HG03439 (cell line): ENCODE measurements at regions not wholly inside any gene's neighbourhood (a gene's known extent, or its start where the extent isn't known, plus 50 kb on each side); places are given as distances from the start of the nearest gene placed in this dataset.

ENCODE experiments used
- ATAC-seq: cut with Tn5 transposase; IDR thresholded peaks from one replicate; pipeline ENCODE4 v1.9.1; 2021; ENCODE audit warnings: mild to moderate bottlenecking, moderate library complexity; ENCODE audit not compliant: unreplicated experiment

DNA sequence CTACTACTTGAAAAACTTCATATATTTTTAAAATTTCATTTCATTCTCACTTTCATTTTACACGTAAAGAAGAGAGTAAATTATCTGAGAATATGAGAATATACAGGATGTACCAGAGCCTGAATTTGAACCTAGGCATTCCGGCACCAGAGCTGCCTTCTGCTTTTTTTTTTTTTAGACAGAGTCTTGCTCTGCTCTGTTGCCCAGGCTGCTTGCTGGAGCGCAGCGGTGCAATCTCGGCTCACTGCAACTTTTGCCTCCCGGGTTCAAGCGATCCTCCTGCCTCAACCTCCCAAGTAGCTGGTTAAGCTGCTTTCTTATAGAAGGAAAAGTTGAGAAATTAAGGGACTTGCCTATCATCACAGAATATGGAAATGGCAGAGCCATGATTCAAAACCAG is 540.1 kb downstream of the EBF1 start:
- ATAC-seq = peak; percentile 42

DNA sequence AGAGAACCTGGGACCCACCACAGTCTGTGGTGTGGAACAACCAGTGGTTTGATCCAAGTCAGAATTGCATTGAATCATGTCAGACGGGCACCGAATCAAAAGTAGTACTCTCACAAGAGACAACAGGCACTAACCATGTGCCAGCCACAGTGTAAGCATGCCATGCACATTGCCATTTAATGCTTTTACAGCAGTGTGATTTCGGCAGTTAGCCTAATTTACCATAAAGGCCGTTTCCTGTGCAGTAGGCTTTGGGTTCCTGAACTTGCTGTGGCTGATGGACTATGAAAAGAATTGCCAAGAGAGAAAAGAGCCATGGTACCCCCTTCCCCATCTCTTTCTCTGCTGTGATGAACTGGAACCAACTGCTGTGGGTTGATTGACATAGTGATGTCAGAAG is 540.6 kb downstream of the EBF1 start:
- no peak for ATAC-seq

DNA sequence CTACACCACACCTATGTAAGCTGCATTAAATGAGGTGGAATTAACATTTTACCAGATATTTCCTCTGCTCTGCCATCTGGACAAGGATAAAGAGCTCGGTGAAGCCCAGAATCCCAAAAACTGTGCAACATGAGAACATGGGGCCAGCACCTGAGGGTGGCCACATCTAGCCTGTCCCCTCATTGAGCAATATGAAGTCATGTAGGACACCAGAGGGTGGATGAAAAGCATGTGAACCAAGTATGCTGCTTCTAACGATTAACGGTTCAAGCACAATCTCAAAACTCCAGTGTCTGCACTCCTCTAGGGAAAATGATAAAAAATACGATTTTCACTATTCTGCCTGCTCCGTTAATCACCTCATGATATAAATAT is 545.8 kb downstream of the EBF1 start:
- ATAC-seq = no peak

DNA sequence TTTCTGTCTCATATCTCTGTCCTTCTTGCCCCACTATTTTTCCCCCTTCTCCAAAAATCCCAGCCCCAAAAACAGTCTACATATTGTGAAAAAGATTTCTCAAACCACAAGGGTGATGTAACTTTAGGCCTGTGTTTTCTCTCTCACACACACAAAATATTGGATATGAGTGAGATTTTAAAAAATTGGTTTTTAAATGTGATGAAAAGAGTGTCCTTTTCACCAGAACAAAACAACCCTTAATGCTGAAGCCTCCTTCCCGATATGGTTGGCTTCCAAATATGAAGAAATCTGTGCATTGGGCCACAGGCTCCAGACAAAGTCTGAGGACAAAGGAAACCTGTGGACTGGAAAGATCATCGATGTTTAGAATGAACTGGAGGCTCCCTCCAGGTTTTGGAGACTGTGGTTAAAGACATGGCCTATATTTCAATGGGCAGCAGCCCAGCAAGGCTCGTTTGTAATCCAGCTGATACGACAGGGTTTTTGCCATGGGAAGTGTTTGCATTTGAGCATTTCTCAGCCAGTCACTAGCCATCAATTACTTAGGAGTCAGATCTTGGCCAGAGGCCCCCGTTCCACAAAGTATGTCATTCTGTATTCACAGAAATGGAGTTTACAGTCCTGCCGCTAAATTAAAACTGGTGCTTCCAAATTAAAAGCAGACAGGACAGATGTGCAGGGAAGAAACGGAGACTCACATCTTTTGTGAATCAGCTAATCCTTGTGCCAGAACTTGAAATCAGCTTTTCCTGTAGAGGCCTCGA is 546.3 kb downstream of the EBF1 start:
- ATAC-seq = no peak

DNA sequence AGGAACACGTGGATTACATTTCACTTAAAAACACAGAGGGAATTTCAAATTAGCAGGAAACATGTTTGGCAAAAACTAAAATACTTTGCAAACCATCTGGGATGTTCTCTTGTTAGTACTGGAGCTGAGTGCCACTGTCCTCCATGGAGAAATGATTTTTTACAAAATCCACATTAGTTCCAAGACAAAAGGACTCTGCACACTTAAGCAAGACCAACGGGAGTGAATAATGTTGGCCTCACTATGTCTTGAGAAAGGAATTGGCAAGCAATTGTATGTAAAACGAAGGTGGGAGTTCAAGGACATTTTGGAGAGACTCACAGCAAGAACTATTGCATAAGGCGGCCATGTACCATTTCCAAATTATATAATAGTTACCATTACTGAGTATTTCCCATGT is 547.5 kb downstream of the EBF1 start:
- ATAC-seq = no peak

DNA sequence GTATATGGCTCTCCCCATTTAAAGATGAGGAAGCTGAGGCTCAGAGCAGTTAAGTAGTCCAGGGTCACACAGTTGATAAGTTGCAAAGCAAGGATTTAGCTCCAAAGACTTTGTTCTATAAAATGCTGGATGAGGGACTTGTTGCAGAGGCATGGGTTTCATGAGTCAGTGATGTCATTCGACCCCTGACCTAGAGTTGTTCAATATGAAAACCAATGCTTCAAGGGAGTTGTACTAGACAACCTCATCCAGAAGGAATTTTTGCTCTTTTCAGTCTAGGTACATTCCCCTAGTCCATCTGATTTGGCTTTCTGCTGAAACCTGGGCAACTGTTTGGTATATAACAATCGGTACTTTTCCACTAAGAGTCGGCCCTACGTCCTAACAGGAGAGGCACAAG is 550.4 kb downstream of the EBF1 start:
- no peak for ATAC-seq

DNA sequence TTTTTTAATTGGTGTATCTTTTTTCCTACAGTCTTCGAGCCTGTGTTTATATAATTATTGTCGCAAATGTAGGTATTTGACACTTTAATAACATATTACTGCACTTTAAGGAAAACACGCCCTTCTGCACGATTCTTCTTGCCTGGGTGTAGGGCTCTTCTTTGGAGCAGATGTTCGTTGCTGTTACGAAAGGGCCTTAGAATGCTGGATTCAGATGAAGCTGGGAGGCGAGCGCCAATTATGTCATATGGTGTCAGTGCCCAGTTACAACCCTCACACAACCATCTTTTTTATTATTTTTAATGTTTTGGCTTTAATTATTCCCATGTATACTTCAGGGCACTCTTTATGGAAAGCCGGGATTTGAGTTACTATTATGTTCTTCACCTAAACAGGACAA is 553.0 kb downstream of the EBF1 start:
- no peak for ATAC-seq

DNA sequence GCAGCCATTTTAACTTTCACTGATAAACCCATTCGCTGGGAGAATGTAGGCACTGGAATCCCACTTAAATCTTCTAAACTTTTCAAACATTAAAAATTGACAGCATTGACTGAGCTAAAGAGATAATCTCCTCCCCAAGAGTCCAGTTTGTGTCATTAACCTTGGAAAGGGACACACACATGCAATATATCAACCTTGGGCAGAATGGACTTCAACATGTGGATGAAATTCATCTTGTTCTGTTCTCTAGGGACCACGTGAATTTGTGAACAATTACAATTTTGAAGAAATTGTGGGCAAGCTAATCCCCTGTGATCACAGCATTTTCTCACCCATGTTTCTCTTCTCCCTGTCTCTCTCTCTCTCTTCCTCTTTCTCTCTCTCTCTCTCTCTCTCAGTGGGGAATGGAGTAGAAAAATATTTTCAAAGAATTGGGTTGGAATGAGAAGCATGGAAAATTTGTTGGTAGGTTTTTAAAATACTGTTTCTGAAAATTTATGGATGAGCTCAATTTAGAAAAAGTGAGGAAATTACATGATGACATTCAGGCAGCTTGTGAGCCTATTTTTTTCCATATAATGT is 553.7 kb downstream of the EBF1 start:
- no peak for ATAC-seq

DNA sequence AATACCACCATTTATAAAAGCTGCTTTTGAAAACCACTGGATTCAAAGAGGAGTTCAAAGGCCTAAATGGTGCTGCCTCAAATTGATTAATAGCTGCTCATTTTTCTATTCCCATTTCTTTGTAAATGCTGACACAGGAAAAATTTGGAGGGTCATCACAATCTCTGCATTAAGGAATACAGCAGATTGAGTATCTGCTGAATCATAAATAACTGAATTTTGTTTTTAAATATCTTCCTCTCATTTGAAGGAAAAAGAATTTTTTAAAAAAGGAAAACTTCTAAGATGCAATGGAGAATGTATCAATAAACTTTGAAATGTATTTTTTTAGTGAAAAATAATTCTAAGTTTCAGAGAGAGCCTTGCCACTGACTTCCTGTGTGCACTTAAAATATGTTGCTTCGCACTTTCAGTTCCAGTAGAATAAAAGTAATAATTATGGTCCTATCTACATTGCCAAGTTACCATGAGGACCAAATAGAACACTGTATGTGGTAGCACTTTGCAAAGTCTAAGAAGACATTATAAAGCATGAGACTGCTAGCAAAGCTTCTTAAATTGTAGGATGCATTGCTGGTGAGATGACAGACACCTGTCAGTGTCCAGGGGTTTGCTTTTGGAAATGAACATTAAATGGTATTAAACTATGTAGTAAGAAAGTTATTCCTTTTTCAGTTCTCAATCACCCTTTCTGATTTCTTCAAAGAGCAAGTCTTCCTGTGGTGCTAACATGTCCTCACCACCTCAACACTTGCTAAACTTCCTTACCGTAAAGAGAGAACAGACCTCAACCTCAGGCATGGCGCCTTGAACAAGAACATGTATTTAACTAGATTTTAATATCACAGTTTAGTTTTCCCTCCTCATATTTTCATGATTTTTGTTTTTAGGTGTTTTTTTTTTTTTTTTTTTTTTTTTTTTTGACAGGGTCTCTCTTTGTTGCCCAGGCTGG is 555.1 kb downstream of the EBF1 start:
- no peak for ATAC-seq

DNA sequence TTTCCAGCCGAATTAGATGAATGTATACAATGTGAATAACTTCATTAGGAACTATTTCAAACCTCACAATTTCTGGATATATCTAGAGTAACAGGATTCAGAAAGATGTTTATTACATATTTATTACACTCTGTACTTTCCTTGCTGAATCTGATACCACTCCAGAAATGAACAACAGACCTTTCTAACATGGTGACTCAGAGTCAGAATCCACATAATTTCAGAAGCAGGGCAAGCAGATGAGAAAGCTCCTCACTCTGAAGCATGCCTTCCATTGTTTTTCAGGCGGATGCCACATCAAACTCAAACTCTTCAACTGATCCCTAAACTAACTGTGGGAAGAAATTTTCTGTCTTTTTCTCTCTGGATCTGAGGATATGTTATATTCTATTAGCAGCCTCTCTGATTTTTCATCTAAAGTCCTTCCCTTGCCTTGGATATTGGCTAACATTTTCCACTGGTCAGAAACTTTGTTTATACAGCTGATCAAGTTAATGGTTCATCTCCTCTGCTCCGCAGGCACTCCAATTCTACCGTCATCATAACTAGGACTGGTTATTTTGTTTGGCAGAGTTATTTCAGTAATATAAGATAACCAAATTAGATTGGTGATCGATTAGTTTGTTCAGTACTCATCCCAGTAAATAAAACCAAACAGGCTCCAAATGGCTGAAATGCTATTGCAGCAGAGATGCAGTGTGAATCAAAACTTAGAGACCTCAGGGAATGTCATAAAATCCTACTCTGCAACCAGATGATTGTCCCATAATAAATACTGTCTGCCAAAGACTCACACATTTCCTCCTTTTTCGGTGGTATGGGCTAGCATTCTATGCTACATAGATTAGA is 556.0 kb downstream of the EBF1 start:
- no peak for ATAC-seq

DNA sequence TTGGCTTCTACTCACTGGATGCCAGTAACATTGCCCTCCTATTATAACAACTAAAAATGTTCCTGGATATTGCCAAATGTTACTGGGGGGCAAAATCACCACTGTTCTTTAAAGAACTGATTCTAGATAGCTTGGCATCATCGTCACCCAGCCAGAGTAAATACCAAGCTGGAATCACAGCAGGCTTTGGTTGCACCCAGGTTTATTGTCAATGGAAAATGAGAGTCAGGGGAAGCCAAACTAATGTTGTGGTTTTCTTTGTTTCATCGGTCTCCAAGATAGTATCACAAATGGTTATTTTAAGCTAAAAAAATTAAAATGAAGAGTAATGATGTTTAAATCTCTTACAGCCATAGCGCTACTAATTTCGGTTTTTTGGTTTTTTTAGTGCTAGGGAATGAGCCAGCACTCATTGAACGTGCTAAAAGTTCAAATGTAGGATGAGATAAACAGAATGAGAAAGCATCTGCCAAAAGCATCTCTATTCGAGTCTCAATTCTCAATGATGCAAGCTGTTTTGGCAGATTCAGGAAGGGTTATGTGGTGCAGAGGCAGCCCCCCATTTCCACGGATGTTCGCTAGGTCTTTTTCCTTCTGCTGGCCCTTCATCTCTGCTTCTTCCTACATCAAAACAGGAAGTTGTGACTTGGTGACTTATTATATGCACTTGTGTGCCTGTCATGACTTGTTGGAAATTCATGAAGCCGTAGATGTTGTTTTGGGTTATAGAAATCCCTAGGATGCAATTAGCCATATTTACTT is 558.0 kb downstream of the EBF1 start:
- ATAC-seq = no peak

DNA sequence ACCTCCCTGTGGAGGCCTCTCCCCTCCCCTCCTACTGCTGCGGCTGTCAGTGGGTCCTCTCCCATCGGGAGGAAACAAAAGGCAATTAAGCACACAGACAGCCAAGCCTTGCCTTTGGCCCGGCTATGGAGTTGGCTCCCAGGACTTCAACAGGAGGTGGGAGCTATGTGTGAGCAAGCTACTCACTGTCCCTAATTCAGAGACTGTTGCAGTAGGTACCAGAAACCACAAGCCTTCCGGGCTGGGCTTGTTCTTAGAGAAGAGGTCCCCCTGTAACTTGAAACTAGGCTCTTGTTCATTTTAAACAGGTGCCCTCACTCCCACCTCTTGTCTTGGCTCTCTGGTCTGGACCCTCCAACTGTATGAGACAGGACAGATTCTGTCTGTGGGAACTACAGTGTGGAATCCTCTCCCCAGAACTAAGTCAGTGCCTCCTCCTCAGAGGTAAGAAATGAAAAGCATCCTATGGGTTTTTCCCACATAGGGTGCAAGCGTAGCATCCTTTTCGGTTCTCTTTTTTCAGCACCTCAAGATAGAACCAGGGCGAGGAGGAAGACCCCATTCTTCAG is 561.1 kb downstream of the EBF1 start:
- ATAC-seq = no peak

DNA sequence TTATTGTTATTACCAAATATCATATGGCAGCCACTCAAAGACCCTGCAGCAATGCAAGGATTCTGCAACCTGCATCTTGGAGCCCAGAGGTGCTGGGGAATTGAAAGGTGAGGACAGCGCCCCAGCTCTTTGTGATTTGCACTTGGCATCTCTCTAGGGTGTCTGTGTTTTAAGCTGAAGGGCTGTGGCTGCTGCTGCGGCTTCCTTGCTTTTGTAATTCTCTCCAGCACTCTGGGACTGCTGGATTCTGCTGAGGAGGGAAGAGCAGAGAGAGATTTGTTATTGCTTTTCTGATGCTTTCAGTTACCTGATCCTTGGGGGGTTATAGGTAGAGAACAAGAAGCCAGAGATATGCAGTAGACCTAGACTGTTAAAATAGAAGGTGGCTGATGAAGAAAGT is 562.4 kb downstream of the EBF1 start:
- no peak for ATAC-seq

DNA sequence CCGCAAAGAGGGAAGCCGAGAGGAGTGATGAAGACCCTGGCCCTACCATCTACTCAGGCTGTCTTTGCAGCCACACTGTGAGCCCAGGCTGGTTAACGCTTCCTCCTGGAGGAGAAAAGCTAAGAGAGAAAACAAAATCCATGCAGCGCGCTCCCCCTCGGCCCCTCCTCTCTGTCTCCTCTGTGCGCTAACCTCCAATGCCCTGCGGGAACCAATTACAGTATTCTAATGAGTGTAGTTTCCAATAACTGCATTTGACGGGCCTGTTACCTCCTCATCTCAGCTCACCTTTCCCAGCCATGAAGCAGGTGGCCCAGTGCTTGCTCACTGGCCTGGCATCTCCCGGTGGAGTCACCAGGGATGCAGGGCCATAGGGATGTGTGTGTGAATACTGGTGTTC is 565.5 kb downstream of the EBF1 start:
- ATAC-seq = no peak

DNA sequence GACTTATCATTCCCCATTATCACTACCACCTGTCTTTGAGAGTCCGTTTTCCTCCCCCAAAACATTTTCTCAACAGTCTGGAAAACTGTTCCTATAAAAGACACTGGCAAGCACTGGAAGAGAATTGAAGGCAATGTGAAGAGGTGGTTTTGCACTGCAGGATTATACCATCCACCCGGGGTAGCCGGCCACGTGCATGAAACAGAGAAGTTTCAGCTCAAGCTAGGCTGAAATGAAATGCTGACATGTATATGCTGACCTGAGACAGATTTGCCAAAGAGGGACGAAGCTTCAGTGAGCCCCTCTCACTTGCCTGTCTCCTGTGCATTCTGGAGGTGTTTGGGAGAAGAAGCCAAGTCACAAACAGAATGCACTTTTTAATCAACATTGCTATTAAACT is 567.0 kb downstream of the EBF1 start:
- no peak for ATAC-seq

DNA sequence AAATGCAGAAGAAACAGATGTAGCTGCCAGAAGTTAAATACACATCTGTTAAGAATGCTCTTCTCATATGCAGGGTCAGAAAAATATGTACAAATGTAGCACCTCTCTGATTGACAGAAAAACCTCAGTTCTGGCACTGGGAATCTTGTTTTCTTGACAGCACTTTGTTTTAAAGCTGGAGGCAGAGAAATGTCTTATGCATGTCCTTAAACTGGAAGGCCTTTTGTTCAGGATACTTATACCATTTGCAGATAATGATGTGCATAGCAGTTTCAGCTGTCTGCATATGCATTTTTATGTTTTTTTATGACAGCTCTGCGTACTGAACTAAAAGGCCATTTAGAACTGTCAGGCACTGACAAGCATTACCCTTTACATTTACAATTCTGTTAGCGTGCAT is 567.9 kb downstream of the EBF1 start:
- ATAC-seq = no peak

DNA sequence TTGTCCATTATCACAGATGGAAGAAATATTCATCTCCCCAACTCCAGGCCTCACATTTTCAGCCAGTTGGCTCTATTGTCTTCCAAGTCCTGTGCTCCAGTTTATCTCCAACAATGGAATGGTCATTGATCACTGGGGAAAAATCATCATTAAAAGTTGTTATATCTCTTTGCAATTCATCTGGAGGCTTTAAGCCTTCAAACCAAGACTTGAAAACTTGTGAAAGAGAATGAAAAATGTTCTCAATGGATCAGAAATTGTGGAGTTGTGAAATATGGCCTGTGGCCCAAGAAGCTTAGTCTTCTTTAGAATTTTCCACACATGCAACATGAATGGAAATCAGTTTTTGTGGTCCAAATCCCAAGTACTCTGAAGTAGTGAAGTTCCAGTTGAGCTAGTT is 569.6 kb downstream of the EBF1 start:
- no peak for ATAC-seq

DNA sequence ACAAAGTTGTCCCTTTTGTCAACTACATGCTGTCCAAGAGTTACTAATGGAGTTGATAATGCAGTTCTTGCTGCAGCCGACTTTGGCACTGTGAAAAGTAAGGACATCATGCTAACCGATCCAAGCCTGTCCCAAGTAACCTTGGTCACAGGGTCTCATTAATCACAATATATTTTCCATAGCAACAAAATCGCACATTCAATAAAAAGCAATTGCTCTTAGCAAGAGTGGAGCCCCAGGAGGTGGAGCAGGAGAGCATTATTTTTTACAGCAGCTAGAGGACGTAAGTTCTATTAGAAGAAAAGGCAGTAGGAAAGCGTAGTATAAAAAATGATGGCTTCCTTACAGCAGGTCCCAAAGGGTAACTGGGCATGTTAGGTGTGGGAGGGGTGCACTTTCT is 570.3 kb downstream of the EBF1 start:
- no peak for ATAC-seq

DNA sequence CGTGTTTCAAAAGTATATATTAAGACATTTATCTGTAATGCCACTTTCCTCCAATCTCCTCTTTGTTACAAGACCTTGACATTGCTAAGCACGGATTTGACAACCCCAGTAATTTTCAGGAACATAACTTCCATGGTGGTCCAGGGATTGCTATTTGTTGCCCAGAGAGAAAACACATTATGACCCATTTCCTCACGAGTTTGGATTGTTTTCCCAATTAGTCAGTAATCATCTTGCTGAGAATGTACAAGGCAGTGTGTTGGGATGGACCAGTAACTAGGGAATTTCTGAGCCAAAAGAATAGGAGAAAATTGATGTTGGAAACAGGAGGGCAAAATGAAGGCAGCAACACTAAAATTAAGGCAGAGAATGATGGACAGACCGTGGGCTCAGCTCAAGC is 574.1 kb downstream of the EBF1 start:
- no peak for ATAC-seq

DNA sequence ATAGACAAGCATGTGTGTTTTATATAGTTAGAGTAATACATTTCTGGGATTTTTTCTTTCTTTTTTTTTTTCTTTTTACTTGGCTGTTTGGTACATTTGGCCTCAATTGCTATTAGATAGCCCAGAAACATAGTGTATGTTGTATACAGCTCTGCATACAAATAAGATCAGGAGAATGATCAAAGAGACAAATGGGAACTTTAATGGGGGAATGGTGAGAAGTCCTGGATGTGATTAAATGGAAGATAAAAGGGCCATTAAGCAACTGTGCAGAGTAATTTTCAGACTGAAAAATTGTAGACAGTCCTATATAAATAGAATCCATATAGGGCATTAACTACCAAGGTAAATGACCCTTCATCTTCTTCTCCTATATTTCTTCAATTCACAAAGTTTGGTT is 575.6 kb downstream of the EBF1 start:
- ATAC-seq = no peak
